Glomerular visceral epithelial cell (primary cell): ENCODE measurements at regions not wholly inside any gene's neighbourhood (a gene's known extent, or its start where the extent isn't known, plus 50 kb on each side); places are given as distances from the start of the nearest gene placed in this dataset.

Experiments used
- DNase-seq: peaks from one replicate; pipeline ENCODE4 v3.0.0-alpha.2; 2016; ENCODE audit errors: extremely low spot score

GRCh38 chr1:199282751-199283305, 644.0 kb downstream of the PTPRC start:
- DNase-seq, result no peak

- DNase-seq, result no peak
Observed at GRCh38 chr1:199283794-199284193, 645.0 kb downstream of the PTPRC start.

GRCh38 chr1:199287206-199287605, 648.4 kb downstream of the PTPRC start:
- no peak for DNase-seq

- DNase-seq, result no peak
Observed at GRCh38 chr1:199287647-199288046, 648.8 kb downstream of the PTPRC start.

- DNase-seq, result no peak
Observed at GRCh38 chr1:199290186-199290585, 651.3 kb downstream of the PTPRC start.

- DNase-seq, result no peak
Observed at GRCh38 chr1:199291022-199291740, 652.3 kb downstream of the PTPRC start.

GRCh38 chr1:199292896-199293295, 654.1 kb downstream of the PTPRC start:
- no peak for DNase-seq

GRCh38 chr1:199295107-199295506, 656.3 kb downstream of the PTPRC start:
- DNase-seq, result no peak

GRCh38 chr1:199297174-199297573, 658.3 kb downstream of the PTPRC start:
- DNase-seq, result no peak

GRCh38 chr1:199297887-199298286, 659.0 kb downstream of the PTPRC start:
- DNase-seq, result no peak

GRCh38 chr1:199298825-199299224, 660.0 kb downstream of the PTPRC start:
- DNase-seq, result no peak

GRCh38 chr1:199301472-199302217, 662.8 kb downstream of the PTPRC start:
- no peak for DNase-seq

GRCh38 chr1:199302554-199302953, 663.7 kb downstream of the PTPRC start:
- DNase-seq, result peak; percentile 12

- no peak for DNase-seq
Observed at GRCh38 chr1:199303035-199303434, 664.2 kb downstream of the PTPRC start.

GRCh38 chr1:199305053-199305452, 666.2 kb downstream of the PTPRC start:
- no peak for DNase-seq

- no peak for DNase-seq
Observed at GRCh38 chr1:199307496-199308264, 668.8 kb downstream of the PTPRC start.

GRCh38 chr1:199308349-199308846, 669.6 kb downstream of the PTPRC start:
- no peak for DNase-seq

GRCh38 chr1:199310708-199311107, 671.9 kb downstream of the PTPRC start:
- DNase-seq, result no peak

- no peak for DNase-seq
Observed at GRCh38 chr1:199311478-199312262, 672.8 kb downstream of the PTPRC start.

- DNase-seq, result no peak
Observed at GRCh38 chr1:199312626-199313025, 673.8 kb downstream of the PTPRC start.

- DNase-seq, result no peak
Observed at GRCh38 chr1:199313444-199313843, 674.6 kb downstream of the PTPRC start.
